Astrocyte (in vitro differentiated cells and primary cell): ENCODE measurements at regions not wholly inside any gene's neighbourhood (a gene's known extent, or its start where the extent isn't known, plus 50 kb on each side); places are given as distances from the start of the nearest gene placed in this dataset.

Experiments
- DNase-seq: peaks from one replicate; pipeline ENCODE4 v3.0.0-alpha.2; 2010; ENCODE audit warnings: low read depth
- FAIRE-seq: peaks from 2 replicates; lab custom pipeline; 2011; peaks lifted over from hg19 to GRCh38; lab: Jason Lieb, UNC
- H2AFZ ChIP-seq: 2 replicates; pipeline ENCODE4 v1.6.0; 2012; ENCODE audit warnings: low read depth, low read length, inconsistent platforms
- H3K27ac ChIP-seq: 2 replicates; pipeline ENCODE4 v1.5.1; 2011; ENCODE audit warnings: low read depth, low read length, inconsistent platforms
- H3K27me3 ChIP-seq: 2 replicates; pipeline ENCODE4 v1.6.0; 2011; ENCODE audit warnings: low read length, inconsistent platforms; ENCODE audit not compliant: insufficient read depth
- H3K36me3 ChIP-seq: 2 replicates; pipeline ENCODE4 v1.5.1; 2011; ENCODE audit warnings: low read length, inconsistent platforms; ENCODE audit not compliant: insufficient read depth
- H3K4me1 ChIP-seq: 2 replicates; pipeline ENCODE4 v1.5.1; 2011; ENCODE audit warnings: low read length, inconsistent platforms; ENCODE audit not compliant: insufficient read depth
- H3K4me2 ChIP-seq: 2 replicates; pipeline ENCODE4 v1.6.0; 2012; ENCODE audit warnings: low read length, inconsistent platforms
- H3K4me3 ChIP-seq: 2 replicates; pipeline ENCODE4 v1.5.1; 2011; ENCODE audit warnings: low read depth, mild to moderate bottlenecking, low read length, inconsistent platforms; ENCODE audit not compliant: insufficient read depth
- H3K79me2 ChIP-seq: 2 replicates; pipeline ENCODE4 v1.6.0; 2012; ENCODE audit warnings: mild to moderate bottlenecking, low read length, inconsistent platforms; ENCODE audit not compliant: insufficient read depth
- H3K9ac ChIP-seq: 2 replicates; pipeline ENCODE4 v1.6.0; 2012; ENCODE audit warnings: mild to moderate bottlenecking, low read length, inconsistent platforms
- H3K9me3 ChIP-seq: 2 replicates; pipeline ENCODE4 v1.5.1; 2012; ENCODE audit warnings: low read depth, mild to moderate bottlenecking, low read length, inconsistent platforms; ENCODE audit not compliant: insufficient read depth
- H4K20me1 ChIP-seq: 2 replicates; pipeline ENCODE4 v1.6.0; 2012; ENCODE audit warnings: low read length, inconsistent platforms; ENCODE audit not compliant: insufficient read depth
- H3K27ac Mint-ChIP-seq: one replicate; pipeline ENCODE4 v1.8.0; 2021; ENCODE audit warnings: mild to moderate bottlenecking, mixed read lengths; ENCODE audit not compliant: unreplicated experiment
- H3K27me3 Mint-ChIP-seq: one replicate; pipeline ENCODE4 v1.8.0; 2021; ENCODE audit warnings: low read depth, mixed read lengths; ENCODE audit not compliant: unreplicated experiment
- H3K36me3 Mint-ChIP-seq: one replicate; pipeline ENCODE4 v1.8.0; 2021; ENCODE audit warnings: low read depth, mixed read lengths; ENCODE audit not compliant: unreplicated experiment
- H3K4me1 Mint-ChIP-seq: one replicate; pipeline ENCODE4 v1.8.0; 2021; ENCODE audit warnings: low read depth, mixed read lengths; ENCODE audit not compliant: unreplicated experiment
- H3K4me3 Mint-ChIP-seq: one replicate; pipeline ENCODE4 v1.8.0; 2021; ENCODE audit warnings: mild to moderate bottlenecking, moderate library complexity, mixed read lengths; ENCODE audit not compliant: unreplicated experiment
- H3K9me3 Mint-ChIP-seq: one replicate; pipeline ENCODE4 v1.8.0; 2021; ENCODE audit warnings: mild to moderate bottlenecking, mixed read lengths; ENCODE audit not compliant: unreplicated experiment
- EZH2 ChIP-seq: IDR thresholded peaks from 2 replicates; pipeline ENCODE4 v1.6.1; 2012; ENCODE audit warnings: mild to moderate bottlenecking, low read length, inconsistent platforms; ENCODE audit not compliant: insufficient read depth
- TF ChIP-seq, protein P1 (sequence below): IDR thresholded peaks from 2 replicates; pipeline ENCODE4 v1.5.1; 2011; ENCODE audit warnings: low read depth, mild to moderate bottlenecking, inconsistent platforms, low read length, moderate library complexity; ENCODE audit not compliant: insufficient read depth

DNA sequence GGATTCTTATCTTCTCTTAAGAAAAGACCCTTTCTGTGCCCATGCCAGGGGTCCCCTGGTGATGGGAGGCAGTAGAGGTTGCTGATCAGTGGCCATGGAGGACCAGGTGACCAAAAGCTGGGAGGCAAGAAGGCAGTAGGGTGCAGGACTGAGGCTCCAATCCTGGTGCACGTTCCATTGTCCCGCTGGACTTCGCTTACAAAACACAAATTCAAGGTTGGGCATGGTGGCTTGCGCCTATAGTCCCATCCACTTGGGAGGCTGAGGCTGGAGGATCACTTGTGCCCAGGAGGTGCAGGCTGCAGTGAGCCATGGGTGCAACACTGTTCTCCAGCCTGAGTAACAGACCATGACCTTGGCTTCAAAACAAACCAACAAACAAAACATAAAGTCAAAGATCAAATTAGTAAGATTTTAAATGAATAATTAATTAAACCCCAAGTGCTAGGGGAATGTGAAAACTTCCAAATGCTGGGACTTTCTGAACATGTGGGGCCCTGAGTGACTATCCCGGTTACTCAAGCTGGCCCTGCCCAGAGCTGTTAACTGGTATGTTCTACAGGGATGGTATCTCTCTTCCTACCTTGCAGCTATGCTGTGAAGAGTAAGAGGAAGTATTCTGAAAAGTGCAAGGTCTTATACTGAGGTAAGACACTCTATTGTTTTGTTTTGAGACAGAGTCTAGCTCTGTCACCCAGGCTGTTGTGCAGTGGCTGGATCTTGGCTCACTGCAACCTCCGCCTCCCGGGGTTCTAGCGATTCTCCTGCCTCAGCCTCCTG lies 97.6 kb downstream of the LYZL2 start:
- no peaks in the 10 kb centered on the region for H3K9me3 ChIP-seq
- no peaks in the 10 kb centered on the region for H3K9me3 Mint-ChIP-seq
- no peak overlapping the region for H3K27ac Mint-ChIP-seq
- no peaks in the 10 kb centered on the region for H3K36me3 ChIP-seq
- no peak for DNase-seq
- TF ChIP-seq, protein P1, sequence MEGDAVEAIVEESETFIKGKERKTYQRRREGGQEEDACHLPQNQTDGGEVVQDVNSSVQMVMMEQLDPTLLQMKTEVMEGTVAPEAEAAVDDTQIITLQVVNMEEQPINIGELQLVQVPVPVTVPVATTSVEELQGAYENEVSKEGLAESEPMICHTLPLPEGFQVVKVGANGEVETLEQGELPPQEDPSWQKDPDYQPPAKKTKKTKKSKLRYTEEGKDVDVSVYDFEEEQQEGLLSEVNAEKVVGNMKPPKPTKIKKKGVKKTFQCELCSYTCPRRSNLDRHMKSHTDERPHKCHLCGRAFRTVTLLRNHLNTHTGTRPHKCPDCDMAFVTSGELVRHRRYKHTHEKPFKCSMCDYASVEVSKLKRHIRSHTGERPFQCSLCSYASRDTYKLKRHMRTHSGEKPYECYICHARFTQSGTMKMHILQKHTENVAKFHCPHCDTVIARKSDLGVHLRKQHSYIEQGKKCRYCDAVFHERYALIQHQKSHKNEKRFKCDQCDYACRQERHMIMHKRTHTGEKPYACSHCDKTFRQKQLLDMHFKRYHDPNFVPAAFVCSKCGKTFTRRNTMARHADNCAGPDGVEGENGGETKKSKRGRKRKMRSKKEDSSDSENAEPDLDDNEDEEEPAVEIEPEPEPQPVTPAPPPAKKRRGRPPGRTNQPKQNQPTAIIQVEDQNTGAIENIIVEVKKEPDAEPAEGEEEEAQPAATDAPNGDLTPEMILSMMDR, result no peak
- no peak for TF ChIP-seq EZH2
- no peaks in the 10 kb centered on the region for H3K4me1 Mint-ChIP-seq
- no peak overlapping the region for H2AFZ ChIP-seq
- no peak overlapping the region for H3K27ac ChIP-seq
- no peak for FAIRE-seq
- H3K4me1 ChIP-seq, result no peaks in the 10 kb centered on the region
- no peaks in the 10 kb centered on the region for H4K20me1 ChIP-seq
- no peak overlapping the region for H3K9ac ChIP-seq
- H3K4me3 ChIP-seq, result no peak overlapping the region
- H3K27me3 ChIP-seq, result no peaks in the 10 kb centered on the region
- no peaks in the 10 kb centered on the region for H3K36me3 Mint-ChIP-seq
- H3K4me2 ChIP-seq, result no peak overlapping the region
- H3K4me3 Mint-ChIP-seq, result no peak overlapping the region
- H3K27me3 Mint-ChIP-seq, result peaks cover 6% of the 10 kb centered on the region
- no peaks in the 10 kb centered on the region for H3K79me2 ChIP-seq

GRCh38 chr10:30529373-30529998 lies 95.5 kb downstream of the MAP3K8 start:
- H3K27me3 ChIP-seq, result no peaks in the 10 kb centered on the region
- H3K9me3 ChIP-seq, result no peaks in the 10 kb centered on the region
- FAIRE-seq (no peak), DNase-seq (no peak)
- no peak overlapping the region for H3K9ac ChIP-seq
- no peaks in the 10 kb centered on the region for H3K36me3 ChIP-seq
- no peaks in the 10 kb centered on the region for H3K9me3 Mint-ChIP-seq
- no peaks in the 10 kb centered on the region for H3K36me3 Mint-ChIP-seq
- no peaks in the 10 kb centered on the region for H3K27me3 Mint-ChIP-seq
- H2AFZ ChIP-seq, result no peak overlapping the region
- no peaks in the 10 kb centered on the region for H3K79me2 ChIP-seq
- no peaks in the 10 kb centered on the region for H3K4me1 Mint-ChIP-seq
- H3K27ac Mint-ChIP-seq, result no peak overlapping the region
- no peak overlapping the region for H3K27ac ChIP-seq
- no peaks in the 10 kb centered on the region for H3K4me1 ChIP-seq
- no peak overlapping the region for H3K4me3 Mint-ChIP-seq
- TF ChIP-seq, protein P1, result no peak
- TF ChIP-seq EZH2, result no peak
- no peaks in the 10 kb centered on the region for H4K20me1 ChIP-seq
- H3K4me2 ChIP-seq, result no peak overlapping the region
- no peak overlapping the region for H3K4me3 ChIP-seq

GRCh38 chr10:30528429-30528786 lies 94.4 kb downstream of the MAP3K8 start:
- DNase-seq (no peak), FAIRE-seq (no peak)
- Histone ChIP-seq H3K79me2 (no peaks in the 10 kb centered on the region), H3K4me2 (no peak overlapping the region), H3K36me3 (no peaks in the 10 kb centered on the region), H3K27me3 (no peaks in the 10 kb centered on the region), H3K4me1 (no peaks in the 10 kb centered on the region), H4K20me1 (no peaks in the 10 kb centered on the region), H3K9ac (no peak overlapping the region), H3K4me3 (no peak overlapping the region), H2AFZ (no peak overlapping the region), H3K27ac (no peak overlapping the region), H3K9me3 (no peaks in the 10 kb centered on the region)
- H3K27ac Mint-ChIP-seq, result no peak overlapping the region
- no peaks in the 10 kb centered on the region for H3K36me3 Mint-ChIP-seq
- no peaks in the 10 kb centered on the region for H3K9me3 Mint-ChIP-seq
- H3K27me3 Mint-ChIP-seq, result no peaks in the 10 kb centered on the region
- H3K4me3 Mint-ChIP-seq, result no peak overlapping the region
- no peaks in the 10 kb centered on the region for H3K4me1 Mint-ChIP-seq
- no peak for TF ChIP-seq EZH2
- TF ChIP-seq, protein P1, result no peak
